ENCODE measurements at regions not wholly inside any gene's neighbourhood (a gene's known extent, or its start where the extent isn't known, plus 50 kb on each side); places are given as distances from the start of the nearest gene placed in this dataset.

GRCh38 chr13:107190065-107190464 lies 622.1 kb upstream of the ARGLU1 start:
- H2AFZ ChIP-seq (ENCODE audit: low read depth, low read length), result no peak overlapping the region
- H3F3A ChIP-seq (ENCODE audit: insufficient read depth, low read length, poor library complexity, severe bottlenecking), result no peaks in the 10 kb centered on the region
- TF ChIP-seq MXI1 (conservative IDR thresholded peaks at IDR 0.05; ENCODE audit: poor library complexity, severe bottlenecking), result no peak
- no peak for TF ChIP-seq RAD21 (conservative IDR thresholded peaks at IDR 0.05)
- no peak for TF ChIP-seq SMC3 (conservative IDR thresholded peaks at IDR 0.05; ENCODE audit: poor library complexity)
- no peak for TF ChIP-seq TAF1 (IDR thresholded peaks at IDR 0.05; ENCODE audit: low read depth)
- TF ChIP-seq CTCF (IDR thresholded peaks at IDR 0.05; ENCODE audit: poor library complexity, severe bottlenecking), result no peak
- TF ChIP-seq EP300 (conservative IDR thresholded peaks at IDR 0.05; ENCODE audit: poor library complexity, severe bottlenecking), result no peak
- TF ChIP-seq EZH2 (IDR thresholded peaks at IDR 0.05; ENCODE audit: borderline replicate concordance, insufficient read depth, low read length, poor library complexity, severe bottlenecking), result no peak
- TF ChIP-seq POLR2AphosphoS5 (IDR thresholded peaks at IDR 0.05), result no peak
- no peak for TF ChIP-seq REST (IDR thresholded peaks at IDR 0.05; ENCODE audit: borderline replicate concordance)
- no peaks in the 10 kb centered on the region for H3K79me2 ChIP-seq (replicated peaks; ENCODE audit: insufficient read depth, low read length)
- H3K36me3 ChIP-seq (ENCODE audit: insufficient read depth, low read length), result no peaks in the 10 kb centered on the region
- H3K9ac ChIP-seq (ENCODE audit: low read length), result no peak overlapping the region
- H3K9me3 ChIP-seq (ENCODE audit: low read length), result peaks cover 5% of the 10 kb centered on the region
- H3K4me3 ChIP-seq (ENCODE audit: low read length), result no peak overlapping the region
- no peak overlapping the region for H3K27ac ChIP-seq (ENCODE audit: low read length)
- H3K27me3 ChIP-seq (ENCODE audit: insufficient read depth, low read depth, low read length), result no peaks in the 10 kb centered on the region
- no peaks in the 10 kb centered on the region for H3K9me2 ChIP-seq (ENCODE audit: insufficient read depth, low read length)
- no peak overlapping the region for H3K4me2 ChIP-seq (ENCODE audit: low read length)
- no peaks in the 10 kb centered on the region for H4K20me1 ChIP-seq (ENCODE audit: insufficient read depth)

GRCh38 chr13:107185889-107186288 lies 618.0 kb upstream of the ARGLU1 start:
- Histone ChIP-seq H2AFZ (ENCODE audit: low read depth, low read length) (no peak overlapping the region), H3K36me3 (ENCODE audit: insufficient read depth, low read length) (no peaks in the 10 kb centered on the region), H3K27ac (ENCODE audit: low read length) (no peak overlapping the region), H4K20me1 (ENCODE audit: insufficient read depth) (no peaks in the 10 kb centered on the region), H3K79me2 (replicated peaks; ENCODE audit: insufficient read depth, low read length) (no peaks in the 10 kb centered on the region), H3F3A (ENCODE audit: insufficient read depth, low read length, poor library complexity, severe bottlenecking) (no peaks in the 10 kb centered on the region), H3K4me2 (ENCODE audit: low read length) (no peak overlapping the region), H3K4me3 (ENCODE audit: low read length) (no peak overlapping the region), H3K9me2 (ENCODE audit: insufficient read depth, low read length) (no peaks in the 10 kb centered on the region), H3K9me3 (ENCODE audit: low read length) (no peaks in the 10 kb centered on the region), H3K27me3 (ENCODE audit: insufficient read depth, low read depth, low read length) (no peaks in the 10 kb centered on the region), H3K9ac (ENCODE audit: low read length) (no peak overlapping the region)
- TF ChIP-seq MXI1 (conservative IDR thresholded peaks at IDR 0.05; ENCODE audit: poor library complexity, severe bottlenecking) (no peak), EP300 (conservative IDR thresholded peaks at IDR 0.05; ENCODE audit: poor library complexity, severe bottlenecking) (no peak), TAF1 (IDR thresholded peaks at IDR 0.05; ENCODE audit: low read depth) (no peak), RAD21 (conservative IDR thresholded peaks at IDR 0.05) (no peak), CTCF (IDR thresholded peaks at IDR 0.05; ENCODE audit: poor library complexity, severe bottlenecking) (no peak), EZH2 (IDR thresholded peaks at IDR 0.05; ENCODE audit: borderline replicate concordance, insufficient read depth, low read length, poor library complexity, severe bottlenecking) (no peak), POLR2AphosphoS5 (IDR thresholded peaks at IDR 0.05) (no peak), SMC3 (conservative IDR thresholded peaks at IDR 0.05; ENCODE audit: poor library complexity) (no peak), REST (IDR thresholded peaks at IDR 0.05; ENCODE audit: borderline replicate concordance) (no peak)

Measured in neural cell (in vitro differentiated cells).